IMR-90 (cell line): ENCODE measurements at regions not wholly inside any gene's neighbourhood (a gene's known extent, or its start where the extent isn't known, plus 50 kb on each side); places are given as distances from the start of the nearest gene placed in this dataset.

Experiments used
- ATAC-seq: fragments of 200-7000 bp; cut with Tn5 transposase; 2 replicates; pipeline ENCODE4 v1.9.1; 2020; ENCODE audit warnings: low read depth, mild to moderate bottlenecking, moderate library complexity
- BruUV-seq: library from RNA; stranded (reverse); fragments of 400-500 nt; replicated peaks from 2 replicates; lab custom pipeline; 2021; lab: Mats Ljungman, UMichigan
- CTCF ChIA-PET: fragments of 300-600 bp; formaldehyde crosslinking; extraction: SDS; loops from one replicate; lab custom pipeline; 2021; ENCODE audit warnings: antibody characterized with exemption; lab: Yijun Ruan, JAX
- POLR2A ChIA-PET: fragments of 300-600 bp; sonication (Branson Sonifier 250); formaldehyde crosslinking; loops from one replicate; lab custom pipeline; 2022; ENCODE audit warnings: antibody characterized with exemption; ENCODE audit not compliant: unreplicated experiment; lab: Charles Lee
- DNase-seq: peaks from one replicate; pipeline ENCODE4 v3.0.0; 2013
- H2AFZ ChIP-seq: replicated peaks from 2 replicates; pipeline ENCODE3; 2013; ENCODE audit warnings: low read length, mild to moderate bottlenecking; ENCODE audit not compliant: poor library complexity
- H2AK5ac ChIP-seq: 2 replicates; pipeline ENCODE4 v1.6.1; 2013; ENCODE audit warnings: low read depth, low read length, inconsistent platforms
- H2AK9ac ChIP-seq: replicated peaks from 2 replicates; pipeline ENCODE3; 2013; ENCODE audit warnings: mild to moderate bottlenecking, low read depth, low read length, moderate library complexity; ENCODE audit not compliant: poor library complexity
- H2BK120ac ChIP-seq: 2 replicates; pipeline ENCODE4 v1.6.1; 2013; ENCODE audit warnings: low read depth, low read length, inconsistent platforms
- H2BK15ac ChIP-seq: 3 replicates; pipeline ENCODE4 v1.6.1; 2013; ENCODE audit warnings: low read depth, low read length, inconsistent platforms
- H2BK20ac ChIP-seq: 2 replicates; pipeline ENCODE4 v1.6.1; 2013; ENCODE audit warnings: low read depth, mild to moderate bottlenecking, inconsistent platforms, low read length, moderate library complexity
- H2BK5ac ChIP-seq: 2 replicates; pipeline ENCODE4 v1.6.1; 2013; ENCODE audit warnings: mild to moderate bottlenecking, low read depth, low read length, inconsistent platforms; ENCODE audit not compliant: poor library complexity, severe bottlenecking
- H3K14ac ChIP-seq: replicated peaks from 2 replicates; pipeline ENCODE4 v1.6.1; 2013; ENCODE audit warnings: low read depth, low read length, inconsistent platforms
- H3K18ac ChIP-seq: 2 replicates; pipeline ENCODE4 v1.6.1; 2013; ENCODE audit warnings: low read depth, low read length, control low read depth
- H3K23ac ChIP-seq: 2 replicates; pipeline ENCODE4 v1.6.1; 2013; ENCODE audit warnings: low read depth, low read length, inconsistent platforms
- H3K27ac ChIP-seq: 2 replicates; pipeline ENCODE4 v1.5.1; 2013; ENCODE audit warnings: mild to moderate bottlenecking, control low read depth, low read length; ENCODE audit not compliant: insufficient read depth
- H3K27me3 ChIP-seq: 2 replicates; pipeline ENCODE4 v1.6.1; 2013; ENCODE audit warnings: low read length; ENCODE audit not compliant: control insufficient read depth, insufficient read depth
- H3K36me3 ChIP-seq: 2 replicates; pipeline ENCODE4 v1.6.1; 2013; ENCODE audit warnings: low read length, mixed read lengths; ENCODE audit not compliant: control insufficient read depth, insufficient read depth
- H3K4ac ChIP-seq: 2 replicates; pipeline ENCODE4 v1.6.1; 2013; ENCODE audit warnings: low read depth, low read length, inconsistent platforms
- H3K4me1 ChIP-seq: 2 replicates; pipeline ENCODE4 v1.6.1; 2013; ENCODE audit warnings: low read length, mixed read lengths; ENCODE audit not compliant: control insufficient read depth, insufficient read depth
- H3K4me2 ChIP-seq: 2 replicates; pipeline ENCODE4 v1.6.1; 2013; ENCODE audit warnings: low read depth, mild to moderate bottlenecking, control low read depth, low read length, moderate library complexity
- H3K4me3 ChIP-seq: 2 replicates; pipeline ENCODE4 v1.5.1; 2013; ENCODE audit warnings: low read depth, mild to moderate bottlenecking, control low read depth, low read length, moderate library complexity; ENCODE audit not compliant: insufficient read depth
- H3K56ac ChIP-seq: 2 replicates; pipeline ENCODE4 v1.6.1; 2013; ENCODE audit warnings: low read length, inconsistent platforms; ENCODE audit not compliant: insufficient read depth; ENCODE audit errors: extremely low read depth
- H3K79me1 ChIP-seq, 2 experiments: 2 replicates each; pipeline ENCODE4 v1.6.1; 2013; ENCODE audit warnings: low read length in 2 of 2, inconsistent platforms in 1 of 2, low read depth in 1 of 2
- H3K9ac ChIP-seq: 2 replicates; pipeline ENCODE4 v1.6.1; 2013; ENCODE audit warnings: low read depth, low read length, control low read depth
- H3K9me1 ChIP-seq: 2 replicates; pipeline ENCODE4 v1.6.1; 2013; ENCODE audit warnings: low read length, inconsistent platforms; ENCODE audit not compliant: insufficient read depth
- H3K9me3 ChIP-seq: 2 replicates; pipeline ENCODE4 v1.6.1; 2013; ENCODE audit warnings: low read length; ENCODE audit not compliant: control insufficient read depth, insufficient read depth
- H4K20me1 ChIP-seq: 2 replicates; pipeline ENCODE4 v1.6.1; 2013; ENCODE audit warnings: low read length, inconsistent platforms; ENCODE audit not compliant: insufficient read depth
- H4K5ac ChIP-seq: 2 replicates; pipeline ENCODE4 v1.6.1; 2013; ENCODE audit warnings: mild to moderate bottlenecking, low read depth, low read length, control low read depth
- H4K8ac ChIP-seq, 2 experiments: 2 replicates each; pipeline ENCODE4 v1.6.1; 2013; ENCODE audit warnings: low read depth in 2 of 2, low read length in 2 of 2, control low read depth in 1 of 2, inconsistent platforms in 1 of 2
- H4K91ac ChIP-seq: 2 replicates; pipeline ENCODE4 v1.6.1; 2013; ENCODE audit warnings: low read depth, low read length, inconsistent platforms; ENCODE audit not compliant: insufficient read depth
- MAZ ChIP-seq: IDR thresholded peaks from 2 replicates; pipeline ENCODE4 v1.6.1; 2012; ENCODE audit warnings: low read depth, mild to moderate bottlenecking, low read length, improper control_type of control experiment, moderate library complexity, borderline replicate concordance
- RCOR1 ChIP-seq: IDR thresholded peaks from 2 replicates; pipeline ENCODE4 v1.6.1; 2012; ENCODE audit warnings: mild to moderate bottlenecking, low read length, improper control_type of control experiment; ENCODE audit not compliant: insufficient replicate concordance
- RFX5 ChIP-seq: IDR thresholded peaks from 2 replicates; pipeline ENCODE4 v1.8.0; 2012; ENCODE audit warnings: low read depth, mild to moderate bottlenecking, low read length, moderate library complexity
- SMC3 ChIP-seq: fragments of 150-350 bp; IDR thresholded peaks from 2 replicates; pipeline ENCODE4 v1.6.1; 2016; ENCODE audit warnings: low read depth, mild to moderate bottlenecking, antibody characterized with exemption, low read length, moderate library complexity
- WGBS, 2 experiments: methylation state at CpG; one replicate each; pipeline versions ENCODE4 v1.1.5 to v1.1.7; 2013; ENCODE audit warnings: missing lambda C conversion rate in 2 of 2; ENCODE audit not compliant: insufficient read length in 1 of 2; ENCODE audit errors: extremely low coverage in 2 of 2; 5-methylcytosine and 5-hydroxymethylcytosine counted together
- dilution Hi-C: fragments of 300-500 bp; cut with HindIII; formaldehyde crosslinking; loops from one replicate; pipeline ENCODE4 v1.14.3; 2018; ENCODE audit warnings: low sequenced_read_pairs; ENCODE audit not compliant: unreplicated experiment
- in situ Hi-C: fragments of 300-500 bp; cut with MboI; formaldehyde crosslinking; loops from 3 replicates; pipeline ENCODE4 v1.14.3; 2019; ENCODE audit warnings: low sequenced_read_pairs, inconsistent platforms, mixed read lengths
- intact Hi-C: fragments of 100-400 bp; cut with micrococcal nuclease; formaldehyde crosslinking; loops from 2 replicates; pipeline ENCODE4 v1.10.0; 2022
- TF ChIP-seq, protein P1 (sequence below): conservative IDR thresholded peaks from 2 replicates; pipeline ENCODE4 v1.5.1; 2012; ENCODE audit warnings: mild to moderate bottlenecking, low read depth, low read length, improper control_type of control experiment

- Histone ChIP-seq H3K18ac (no peak overlapping the region), H3K9me3 (no peaks in the 10 kb centered on the region), H2BK120ac (no peak overlapping the region), H2AFZ (no peak overlapping the region), H4K20me1 (no peaks in the 10 kb centered on the region), H2AK9ac (no peak overlapping the region), H3K56ac (no peak overlapping the region), H3K79me1 (no peaks in the 10 kb centered on the region), H3K4me3 (no peak overlapping the region), H3K27me3 (no peaks in the 10 kb centered on the region), H2BK15ac (no peak overlapping the region), H2BK20ac (no peak overlapping the region), H3K27ac (no peak overlapping the region), H3K36me3 (no peaks in the 10 kb centered on the region), H3K9ac (no peak overlapping the region), H4K91ac (no peak overlapping the region), H3K4ac (no peak overlapping the region), H4K8ac (no peak overlapping the region), H3K14ac (no peak overlapping the region), H3K4me1 (no peaks in the 10 kb centered on the region), H4K5ac (no peak overlapping the region), H2BK5ac (no peak overlapping the region), H3K4me2 (no peak overlapping the region), H3K23ac (no peak overlapping the region), H2AK5ac (no peak overlapping the region), H3K9me1 (no peaks in the 10 kb centered on the region)
- intact Hi-C loops (no loop called here), in situ Hi-C loops (no loop called here), dilution Hi-C loops (no loop called here)
- POLR2A ChIA-PET, result no interaction called here
- ATAC-seq (no peak), DNase-seq (peak; percentile 4)
- no CpG with 5 or more reads among the region's 2 CpGs for WGBS, 2 experiments
- TF ChIP-seq, protein P1, sequence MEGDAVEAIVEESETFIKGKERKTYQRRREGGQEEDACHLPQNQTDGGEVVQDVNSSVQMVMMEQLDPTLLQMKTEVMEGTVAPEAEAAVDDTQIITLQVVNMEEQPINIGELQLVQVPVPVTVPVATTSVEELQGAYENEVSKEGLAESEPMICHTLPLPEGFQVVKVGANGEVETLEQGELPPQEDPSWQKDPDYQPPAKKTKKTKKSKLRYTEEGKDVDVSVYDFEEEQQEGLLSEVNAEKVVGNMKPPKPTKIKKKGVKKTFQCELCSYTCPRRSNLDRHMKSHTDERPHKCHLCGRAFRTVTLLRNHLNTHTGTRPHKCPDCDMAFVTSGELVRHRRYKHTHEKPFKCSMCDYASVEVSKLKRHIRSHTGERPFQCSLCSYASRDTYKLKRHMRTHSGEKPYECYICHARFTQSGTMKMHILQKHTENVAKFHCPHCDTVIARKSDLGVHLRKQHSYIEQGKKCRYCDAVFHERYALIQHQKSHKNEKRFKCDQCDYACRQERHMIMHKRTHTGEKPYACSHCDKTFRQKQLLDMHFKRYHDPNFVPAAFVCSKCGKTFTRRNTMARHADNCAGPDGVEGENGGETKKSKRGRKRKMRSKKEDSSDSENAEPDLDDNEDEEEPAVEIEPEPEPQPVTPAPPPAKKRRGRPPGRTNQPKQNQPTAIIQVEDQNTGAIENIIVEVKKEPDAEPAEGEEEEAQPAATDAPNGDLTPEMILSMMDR, result no peak
- TF ChIP-seq RCOR1 (no peak), MAZ (no peak), SMC3 (no peak), RFX5 (no peak)
- CTCF ChIA-PET, result no interaction called here
- no TSS peak for BruUV-seq
Observed at GRCh38 chr15:95032156-95032555, 800.8 kb downstream of the MCTP2 start.
